ENCODE measurements at regions not wholly inside any gene's neighbourhood (a gene's known extent, or its start where the extent isn't known, plus 50 kb on each side); places are given as distances from the start of the nearest gene placed in this dataset.

- TF ChIP-seq CTCF (IDR thresholded peaks at IDR 0.05) = no peak
- intact Hi-C loops (cut with DNase I) = no loop called here
- no peak for DNase-seq
- Histone ChIP-seq H3K9me3 (no peaks in the 10 kb centered on the region), H3K27me3 (no peaks in the 10 kb centered on the region), H3K36me3 (no peaks in the 10 kb centered on the region), H3K4me3 (no peak overlapping the region), H3K27ac (no peak overlapping the region), H3K9ac (ENCODE audit: low read depth in 2 of 2, low read length in 2 of 2) (no peak overlapping the region), H3K4me1 (no peaks in the 10 kb centered on the region)
Measured at GRCh38 chr3:154015307-154015706, 105.9 kb upstream of the ARHGEF26 start.

GRCh38 chr3:154018100-154018696 is 103.0 kb upstream of the ARHGEF26 start:
- intact Hi-C loops (cut with DNase I) = no loop called here
- Histone ChIP-seq H3K9ac (ENCODE audit: low read depth in 2 of 2, low read length in 2 of 2) (no peak overlapping the region), H3K27ac (no peak overlapping the region), H3K4me1 (no peaks in the 10 kb centered on the region), H3K4me3 (no peak overlapping the region), H3K36me3 (no peaks in the 10 kb centered on the region), H3K27me3 (no peaks in the 10 kb centered on the region), H3K9me3 (no peaks in the 10 kb centered on the region)
- DNase-seq = peak; percentile 27
- peak; percentile 42 for TF ChIP-seq CTCF (IDR thresholded peaks at IDR 0.05)

GRCh38 chr3:154022606-154023005 is 98.6 kb upstream of the ARHGEF26 start:
- Histone ChIP-seq H3K27me3 (no peaks in the 10 kb centered on the region), H3K4me3 (no peak overlapping the region), H3K4me1 (no peaks in the 10 kb centered on the region), H3K9ac (ENCODE audit: low read depth in 2 of 2, low read length in 2 of 2) (no peak overlapping the region), H3K27ac (no peak overlapping the region), H3K36me3 (no peaks in the 10 kb centered on the region), H3K9me3 (no peaks in the 10 kb centered on the region)
- no peak for TF ChIP-seq CTCF (IDR thresholded peaks at IDR 0.05)
- no peak for DNase-seq
- intact Hi-C loops (cut with DNase I) = no loop called here

GRCh38 chr3:154023148-154023547 is 98.0 kb upstream of the ARHGEF26 start:
- H3K27me3 ChIP-seq = no peaks in the 10 kb centered on the region
- H3K9ac ChIP-seq (ENCODE audit: low read depth in 2 of 2, low read length in 2 of 2) = no peak overlapping the region
- no peak for DNase-seq
- no peak overlapping the region for H3K4me3 ChIP-seq
- intact Hi-C loops (cut with DNase I) = no loop called here
- H3K27ac ChIP-seq = no peak overlapping the region
- no peaks in the 10 kb centered on the region for H3K9me3 ChIP-seq
- no peaks in the 10 kb centered on the region for H3K36me3 ChIP-seq
- no peaks in the 10 kb centered on the region for H3K4me1 ChIP-seq
- no peak for TF ChIP-seq CTCF (IDR thresholded peaks at IDR 0.05)

- H3K27me3 ChIP-seq = no peaks in the 10 kb centered on the region
- no peak for TF ChIP-seq CTCF (IDR thresholded peaks at IDR 0.05)
Measured at GRCh38 chr3:154025007-154025406, 96.2 kb upstream of the ARHGEF26 start.

More at GRCh38 chr3:154025007-154025406, 96.2 kb upstream of the ARHGEF26 start:
- H3K27ac ChIP-seq = no peak overlapping the region
- no peak overlapping the region for H3K4me3 ChIP-seq
- H3K36me3 ChIP-seq = no peaks in the 10 kb centered on the region
- intact Hi-C loops (cut with DNase I) = no loop called here
- H3K4me1 ChIP-seq = no peaks in the 10 kb centered on the region
- no peak overlapping the region for H3K9ac ChIP-seq (ENCODE audit: low read depth in 2 of 2, low read length in 2 of 2)
- DNase-seq = no peak
- no peaks in the 10 kb centered on the region for H3K9me3 ChIP-seq

Measured in colonic mucosa (tissue), 4 donors.